HG02678 (cell line): ENCODE measurements at regions not wholly inside any gene's neighbourhood (a gene's known extent, or its start where the extent isn't known, plus 50 kb on each side); places are given as distances from the start of the nearest gene placed in this dataset.

Experiments
- ATAC-seq: cut with Tn5 transposase; IDR thresholded peaks from one replicate; pipeline ENCODE4 v1.9.1; 2021; ENCODE audit warnings: mild to moderate bottlenecking, moderate library complexity; ENCODE audit not compliant: unreplicated experiment

DNA sequence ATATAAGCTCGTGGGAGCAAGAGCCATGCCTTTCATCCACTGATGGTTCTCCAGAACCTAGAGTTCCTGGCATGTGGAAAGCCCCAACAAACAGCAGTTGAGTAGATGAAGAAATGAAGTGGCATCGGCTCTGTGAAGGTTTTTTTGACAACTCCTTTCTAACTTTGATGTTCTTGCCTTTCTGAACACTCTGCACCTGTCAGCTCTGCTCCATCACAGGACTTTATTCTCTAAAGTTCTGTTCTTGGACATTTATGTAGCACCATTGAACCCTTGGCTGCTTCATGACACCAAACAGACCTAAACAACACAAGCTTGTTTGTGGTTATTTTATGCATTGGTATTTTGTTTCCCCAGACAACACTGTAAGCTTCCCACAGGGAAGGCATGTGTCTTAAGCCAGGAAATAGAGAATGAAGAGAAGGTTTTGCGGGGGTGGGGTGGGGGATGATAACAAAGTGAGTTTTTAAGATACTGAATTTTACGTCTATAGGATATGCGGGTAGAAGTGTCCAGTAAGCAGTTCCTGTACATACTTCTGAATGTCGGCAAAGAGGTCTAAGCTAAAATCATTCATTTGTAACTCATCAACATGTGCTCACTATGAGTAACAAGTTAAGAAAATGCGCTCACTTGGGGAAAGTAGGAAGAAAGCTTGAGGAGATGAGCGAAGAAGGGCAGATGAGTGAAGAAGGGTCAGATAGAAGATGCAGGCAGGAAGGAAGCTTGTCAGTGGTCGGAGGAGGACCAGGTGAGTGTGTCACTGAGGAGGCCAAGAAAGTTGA lies 146.0 kb upstream of the PLEKHG7 start:
- ATAC-seq = no peak

GRCh38 chr12:92556141-92556540 lies 146.6 kb upstream of the PLEKHG7 start:
- peak; percentile 39 for ATAC-seq

GRCh38 chr12:92554158-92555073 lies 148.4 kb upstream of the PLEKHG7 start:
- no peak for ATAC-seq

- ATAC-seq = peak; percentile 29
These were observed 149.4 kb upstream of the PLEKHG7 start for GRCh38 chr12:92553389-92553788.

- ATAC-seq = no peak
These were observed 150.2 kb upstream of the PLEKHG7 start for GRCh38 chr12:92552412-92553108.

DNA sequence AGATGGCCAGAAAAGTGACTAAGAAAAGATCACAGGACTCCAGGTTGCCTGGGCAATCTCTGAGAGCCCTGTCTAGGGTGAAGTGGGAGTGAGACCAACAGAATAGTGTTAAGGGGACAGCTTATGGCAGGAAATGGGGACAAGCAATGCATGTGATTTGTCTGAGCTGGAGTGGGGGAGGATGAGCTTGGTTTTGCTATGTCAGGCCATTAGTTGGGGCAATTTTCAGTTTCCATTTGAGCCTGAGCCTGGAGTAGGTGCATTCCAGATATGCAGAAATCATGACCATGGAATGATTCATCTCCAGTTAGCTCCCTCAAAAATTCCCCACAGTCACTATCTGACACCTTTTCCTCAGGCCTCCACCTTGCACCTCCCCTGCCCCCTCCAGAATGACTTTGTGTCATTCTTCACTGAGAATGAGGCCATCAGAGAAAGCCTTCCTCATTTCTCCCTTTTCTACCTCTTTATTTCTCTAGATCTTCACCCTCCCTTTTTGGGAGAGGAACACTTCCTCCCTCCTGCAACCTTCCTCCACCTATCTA lies 150.9 kb upstream of the PLEKHG7 start:
- ATAC-seq = peak; percentile 54

- ATAC-seq = no peak
These were observed 151.6 kb upstream of the PLEKHG7 start for GRCh38 chr12:92551210-92551609.

- no peak for ATAC-seq
These were observed 152.1 kb upstream of the PLEKHG7 start for GRCh38 chr12:92550661-92551060.

- no peak for ATAC-seq
These were observed 152.5 kb upstream of the PLEKHG7 start for GRCh38 chr12:92550254-92550653.

GRCh38 chr12:92549516-92549915 lies 153.3 kb upstream of the PLEKHG7 start:
- ATAC-seq = no peak

DNA sequence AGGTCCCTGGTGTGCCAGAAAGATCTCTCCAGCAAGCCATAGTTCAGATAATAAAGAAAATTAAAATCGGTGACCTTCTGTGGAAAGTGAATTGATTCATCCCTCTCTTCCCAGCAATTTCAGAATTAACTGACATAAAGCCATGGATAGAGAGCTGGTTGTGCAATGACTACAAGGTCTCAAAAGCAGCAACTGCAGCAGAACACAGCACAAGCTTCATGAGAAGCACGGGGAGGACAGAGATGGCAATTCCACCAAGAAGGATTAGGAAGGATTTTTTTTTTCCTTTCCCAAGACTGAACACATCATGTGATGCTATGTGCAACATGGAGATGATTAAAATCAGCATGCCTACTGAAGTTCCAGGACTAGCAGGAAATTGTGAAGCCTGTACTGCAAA lies 154.9 kb upstream of the PLEKHG7 start:
- ATAC-seq = no peak

DNA sequence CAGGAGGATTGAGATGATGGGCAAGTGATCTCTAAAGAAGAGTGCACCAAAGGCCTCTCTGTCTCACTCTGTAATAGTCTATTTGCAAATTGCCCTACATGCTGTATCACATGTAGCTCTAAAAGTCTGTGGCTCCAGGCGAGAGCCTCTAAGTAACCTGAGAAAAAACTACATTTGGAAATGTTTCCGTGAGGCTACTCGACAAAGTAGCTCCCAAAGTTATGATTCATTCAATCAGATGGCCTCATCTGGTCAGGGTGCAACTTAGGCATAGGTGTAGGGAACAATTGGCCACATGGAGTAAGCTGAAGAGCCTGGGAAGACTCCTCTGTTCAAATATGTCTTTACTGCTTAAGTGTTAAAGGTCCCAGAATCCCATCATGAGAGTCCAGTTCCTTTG lies 155.4 kb upstream of the PLEKHG7 start:
- peak; percentile 6 for ATAC-seq

DNA sequence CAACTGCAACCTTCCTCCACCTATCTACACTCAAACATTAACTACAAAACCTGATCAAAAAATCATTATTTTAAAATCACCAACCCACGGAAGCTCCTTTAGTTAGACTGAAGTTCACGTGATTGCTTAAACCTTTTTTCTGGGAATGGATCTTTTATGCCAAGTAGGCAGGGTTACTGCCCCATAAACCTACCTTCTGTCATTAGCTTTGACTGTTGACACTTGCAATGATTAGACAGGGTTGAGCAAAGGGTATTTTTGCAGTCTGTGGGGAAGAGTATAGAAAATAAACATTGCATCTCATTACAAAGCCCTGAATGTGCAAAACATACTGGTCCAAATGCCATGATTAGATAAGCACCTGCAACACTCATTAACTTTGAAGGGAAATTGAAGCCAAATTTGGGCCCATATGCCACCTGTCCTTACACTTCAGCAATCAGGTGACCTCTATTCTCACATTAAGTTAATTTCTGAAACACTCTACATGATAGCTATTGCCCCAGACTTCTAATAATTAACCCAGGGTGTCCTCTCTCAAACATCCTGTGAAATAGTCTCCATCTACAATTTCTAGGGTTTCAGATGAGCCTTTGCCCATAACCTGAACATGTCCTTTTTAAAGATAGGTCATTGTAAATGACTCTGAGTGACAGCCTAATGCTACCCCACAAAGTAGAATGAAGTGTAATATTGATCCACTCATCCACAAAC lies 156.0 kb upstream of the PLEKHG7 start:
- peak; percentile 75 for ATAC-seq

DNA sequence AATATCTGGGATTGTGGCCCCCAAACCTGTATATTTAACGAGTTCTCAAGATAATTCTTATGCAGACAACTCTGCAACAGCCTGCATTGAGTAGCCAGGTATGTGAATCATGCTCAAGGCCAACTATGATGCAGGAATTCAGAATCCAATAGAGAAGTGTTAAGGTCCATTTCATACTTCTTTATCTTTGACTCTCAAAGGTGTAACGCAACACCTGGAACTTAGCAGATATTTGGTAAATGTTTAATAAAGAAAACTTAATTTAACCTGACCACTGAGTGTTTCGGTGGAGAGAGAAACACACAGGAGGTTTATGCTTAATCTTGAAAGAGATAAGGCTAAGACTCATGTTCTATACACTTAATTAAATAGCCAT lies 156.5 kb upstream of the PLEKHG7 start:
- peak; percentile 21 for ATAC-seq

DNA sequence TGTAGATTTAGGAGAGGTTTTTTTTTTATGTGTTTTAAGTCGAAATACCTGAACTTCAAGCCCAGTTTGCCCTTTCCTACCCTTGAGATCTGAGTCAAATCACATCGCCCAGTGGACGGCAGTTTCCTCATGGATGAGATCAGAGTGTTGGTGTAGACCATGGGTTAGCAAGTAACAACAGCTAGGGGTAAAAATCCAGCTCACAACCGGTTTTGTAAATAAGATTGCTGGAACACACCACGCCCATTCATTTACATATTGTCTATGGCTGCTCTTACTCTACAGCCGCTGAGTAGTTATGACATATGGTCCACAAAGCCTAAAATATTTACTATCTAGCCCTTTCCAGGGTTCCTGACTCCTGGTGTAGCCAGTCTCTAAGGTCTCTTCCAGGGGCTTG lies 158.5 kb upstream of the PLEKHG7 start:
- no peak for ATAC-seq

GRCh38 chr12:92543840-92544239 lies 158.9 kb upstream of the PLEKHG7 start:
- no peak for ATAC-seq

- no peak for ATAC-seq
These were observed 159.4 kb upstream of the PLEKHG7 start for GRCh38 chr12:92543359-92543758.

DNA sequence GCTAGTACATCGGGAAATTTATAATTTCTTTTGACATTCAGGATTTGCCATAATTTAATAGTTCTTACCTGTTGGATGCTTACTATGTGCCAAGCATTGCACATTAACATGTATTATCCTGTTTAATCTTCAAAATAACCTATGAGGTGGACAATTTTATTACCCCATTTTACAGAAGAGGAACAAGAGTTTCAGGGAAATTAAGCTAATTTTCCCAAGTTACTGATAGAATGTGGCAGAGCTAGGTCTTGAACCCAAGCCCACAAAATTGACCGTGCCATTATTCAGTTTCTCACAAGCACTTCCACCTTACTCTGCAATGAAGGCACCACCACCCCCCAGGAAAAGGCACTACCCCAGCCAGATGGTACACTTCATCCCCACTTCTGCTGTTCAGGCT lies 161.1 kb upstream of the PLEKHG7 start:
- no peak for ATAC-seq

DNA sequence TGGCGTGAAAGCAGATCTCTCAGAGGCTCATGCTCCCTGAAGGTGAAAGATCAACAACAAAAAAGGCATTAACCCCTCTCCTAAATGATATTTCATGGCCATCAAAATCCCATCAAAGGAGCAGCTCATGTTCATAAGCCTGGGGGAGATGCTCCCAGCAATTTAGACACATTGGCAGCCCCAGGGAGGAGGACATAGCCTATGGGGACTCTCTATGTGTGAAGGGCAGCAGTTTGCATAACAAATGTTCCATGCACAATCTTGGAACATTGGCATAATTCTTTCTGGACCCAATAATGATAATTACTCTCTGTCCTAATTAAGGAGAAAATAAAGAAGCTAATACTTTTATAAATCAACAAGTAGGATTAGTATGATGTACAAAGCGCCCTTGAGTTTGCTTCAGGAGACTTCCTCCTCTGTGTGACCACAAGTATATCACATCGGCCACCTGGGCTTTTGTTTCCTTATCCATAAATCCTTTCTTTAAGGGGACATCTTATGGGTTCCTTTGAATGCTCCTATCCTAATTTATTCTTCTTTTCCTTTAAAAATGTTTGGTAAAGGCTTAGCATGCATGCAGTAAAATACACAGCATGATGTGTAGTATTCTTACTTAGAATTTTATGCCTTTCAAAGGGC lies 161.9 kb upstream of the PLEKHG7 start:
- ATAC-seq = no peak
